ENCODE measurements at regions not wholly inside any gene's neighbourhood (a gene's known extent, or its start where the extent isn't known, plus 50 kb on each side); places are given as distances from the start of the nearest gene placed in this dataset.
A peak's percentile ranks its signal among the peaks of the same experiment; 100 is the strongest.

DNA sequence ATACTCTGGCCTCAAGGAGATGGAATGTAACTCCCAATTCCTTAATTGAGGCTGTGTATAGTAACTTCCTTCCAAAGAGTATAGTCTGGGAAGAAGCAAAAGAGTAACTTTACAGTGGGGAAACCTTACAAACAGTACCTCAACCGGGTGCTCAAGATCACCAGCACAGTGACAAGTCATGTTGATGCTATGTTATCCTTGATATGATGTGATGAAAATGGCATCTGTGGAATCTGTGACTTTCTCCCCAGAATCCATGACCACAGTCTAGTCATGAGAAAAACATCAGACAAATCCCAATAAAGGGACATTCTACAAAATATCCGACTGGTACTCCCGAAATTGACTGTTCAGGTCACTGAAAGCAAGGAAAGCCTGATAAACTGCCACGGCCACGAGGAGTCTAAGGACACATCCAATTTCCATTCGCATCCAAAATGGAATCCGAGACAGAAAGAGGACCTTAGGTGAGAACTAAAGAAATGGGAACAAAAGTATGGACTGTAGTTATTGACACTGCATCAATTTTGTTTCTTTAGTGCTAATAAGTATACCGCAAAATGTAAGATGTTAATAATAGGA, 97.3 kb upstream of the FRMD6 start:
- Histone ChIP-seq H3K4me2 (ENCODE audit: low read length) (peak overlapping the region; percentile 73), H3K4me3 (ENCODE audit: low read length) (peak overlapping the region; percentile 53), H3K4me1 (ENCODE audit: control insufficient read depth, insufficient read depth, low read length) (peaks cover 50% of the 10 kb centered on the region), H3K36me3 (ENCODE audit: insufficient read depth, low read length) (no peaks in the 10 kb centered on the region), H3K9ac (ENCODE audit: low read depth, low read length) (peak overlapping the region; percentile 84), H3K9me3 (replicated peaks; ENCODE audit: low read length) (no peaks in the 10 kb centered on the region), H3K27me3 (ENCODE audit: control insufficient read depth, insufficient read depth, low read length) (no peaks in the 10 kb centered on the region)

DNA sequence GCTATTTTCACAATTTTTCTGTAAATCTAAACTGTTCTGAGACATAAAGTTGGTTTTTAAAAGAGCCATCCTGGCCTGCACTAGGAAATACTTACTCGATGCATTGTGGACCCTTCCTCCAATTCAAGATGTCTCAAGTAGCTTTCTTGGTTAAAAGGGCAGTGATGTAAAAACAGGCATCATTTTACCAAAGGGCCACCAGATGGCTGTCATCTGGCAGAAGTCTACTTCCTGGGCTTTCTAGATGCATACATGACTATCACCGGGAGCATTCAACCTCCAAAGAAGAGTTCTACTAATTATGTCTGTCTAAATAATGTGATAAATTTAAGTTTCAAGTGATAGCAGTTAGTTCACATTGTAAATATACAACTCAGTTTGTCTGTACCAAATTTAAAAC, 96.8 kb upstream of the FRMD6 start:
- H3K9ac ChIP-seq (ENCODE audit: low read depth, low read length), result peak overlapping the region; percentile 84
- H3K4me1 ChIP-seq (ENCODE audit: control insufficient read depth, insufficient read depth, low read length), result peaks cover 50% of the 10 kb centered on the region
- H3K36me3 ChIP-seq (ENCODE audit: insufficient read depth, low read length), result no peaks in the 10 kb centered on the region
- no peaks in the 10 kb centered on the region for H3K27me3 ChIP-seq (ENCODE audit: control insufficient read depth, insufficient read depth, low read length)
- H3K4me3 ChIP-seq (ENCODE audit: low read length), result peak overlapping the region; percentile 53
- H3K4me2 ChIP-seq (ENCODE audit: low read length), result peak overlapping the region; percentile 73
- H3K9me3 ChIP-seq (replicated peaks; ENCODE audit: low read length), result no peaks in the 10 kb centered on the region

DNA sequence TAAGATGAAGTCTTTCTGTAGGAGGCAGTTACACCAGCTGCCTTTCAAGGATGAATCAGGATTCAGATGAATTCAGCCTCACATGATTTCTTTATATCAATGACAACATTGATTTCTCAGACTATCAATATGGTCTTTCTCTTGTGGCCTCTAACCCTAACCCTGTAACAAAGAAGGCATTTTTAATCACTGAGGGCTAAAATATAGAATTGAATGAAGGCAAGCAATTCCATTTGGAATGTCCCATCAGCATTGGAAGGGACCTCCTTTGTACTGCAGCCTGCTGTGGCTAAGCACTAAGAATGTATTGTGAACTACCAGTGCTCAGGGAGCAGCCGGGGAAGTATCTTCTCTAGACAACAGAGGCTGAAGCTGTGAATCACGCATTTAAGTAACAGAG, 90.6 kb upstream of the FRMD6 start:
- H3K4me1 ChIP-seq (ENCODE audit: control insufficient read depth, insufficient read depth, low read length), result peaks cover 7% of the 10 kb centered on the region
- H3K4me2 ChIP-seq (ENCODE audit: low read length), result no peak overlapping the region
- H3K27me3 ChIP-seq (ENCODE audit: control insufficient read depth, insufficient read depth, low read length), result no peaks in the 10 kb centered on the region
- no peak overlapping the region for H3K9ac ChIP-seq (ENCODE audit: low read depth, low read length)
- no peaks in the 10 kb centered on the region for H3K36me3 ChIP-seq (ENCODE audit: insufficient read depth, low read length)
- no peaks in the 10 kb centered on the region for H3K9me3 ChIP-seq (replicated peaks; ENCODE audit: low read length)
- no peak overlapping the region for H3K4me3 ChIP-seq (ENCODE audit: low read length)

DNA sequence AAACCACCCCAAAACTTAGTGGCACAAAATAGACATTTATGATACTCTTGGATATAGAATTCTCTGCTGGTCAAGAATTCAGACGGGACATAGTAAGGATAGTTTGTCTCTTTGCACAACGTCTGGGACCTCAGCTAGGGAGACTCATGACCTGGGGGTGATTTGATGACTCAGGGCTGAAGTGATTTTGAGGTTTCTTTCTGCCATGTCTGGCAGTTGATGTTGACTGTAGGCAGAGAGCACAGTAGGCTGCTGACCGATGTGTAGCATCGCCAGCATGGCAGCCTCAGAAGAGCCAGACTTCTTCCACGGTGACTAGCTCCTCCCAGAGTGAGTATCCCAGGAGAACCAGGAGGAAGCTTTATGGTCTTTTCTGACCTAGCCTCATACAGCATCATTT, 88.9 kb upstream of the FRMD6 start:
- Histone ChIP-seq H3K4me1 (ENCODE audit: control insufficient read depth, insufficient read depth, low read length) (peaks cover 6% of the 10 kb centered on the region), H3K4me3 (ENCODE audit: low read length) (no peak overlapping the region), H3K9ac (ENCODE audit: low read depth, low read length) (no peak overlapping the region), H3K9me3 (replicated peaks; ENCODE audit: low read length) (no peaks in the 10 kb centered on the region), H3K36me3 (ENCODE audit: insufficient read depth, low read length) (no peaks in the 10 kb centered on the region), H3K27me3 (ENCODE audit: control insufficient read depth, insufficient read depth, low read length) (no peaks in the 10 kb centered on the region), H3K4me2 (ENCODE audit: low read length) (no peak overlapping the region)

DNA sequence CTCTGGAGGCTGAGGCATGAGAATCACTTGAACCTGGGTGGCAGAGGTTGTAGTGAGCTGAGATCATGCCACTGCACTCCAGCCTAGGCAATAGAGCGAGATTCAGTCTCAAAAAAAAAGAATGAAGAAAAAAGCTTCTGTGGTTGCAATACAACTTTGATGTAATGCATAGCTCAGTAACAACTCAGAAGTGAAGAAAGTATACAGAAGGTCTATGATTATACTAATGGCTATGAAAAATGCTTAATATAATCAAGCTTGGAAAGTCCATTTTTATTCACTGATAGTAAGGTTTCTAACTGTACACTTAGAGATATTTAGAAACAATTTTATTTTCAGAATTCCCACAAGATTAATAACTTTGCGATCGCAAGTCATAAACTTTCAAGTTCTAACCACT, 88.2 kb upstream of the FRMD6 start:
- H3K9me3 ChIP-seq (replicated peaks; ENCODE audit: low read length), result no peaks in the 10 kb centered on the region
- no peak overlapping the region for H3K4me3 ChIP-seq (ENCODE audit: low read length)
- H3K36me3 ChIP-seq (ENCODE audit: insufficient read depth, low read length), result no peaks in the 10 kb centered on the region
- no peaks in the 10 kb centered on the region for H3K27me3 ChIP-seq (ENCODE audit: control insufficient read depth, insufficient read depth, low read length)
- H3K4me2 ChIP-seq (ENCODE audit: low read length), result no peak overlapping the region
- H3K9ac ChIP-seq (ENCODE audit: low read depth, low read length), result no peak overlapping the region
- peaks cover 6% of the 10 kb centered on the region for H3K4me1 ChIP-seq (ENCODE audit: control insufficient read depth, insufficient read depth, low read length)

DNA sequence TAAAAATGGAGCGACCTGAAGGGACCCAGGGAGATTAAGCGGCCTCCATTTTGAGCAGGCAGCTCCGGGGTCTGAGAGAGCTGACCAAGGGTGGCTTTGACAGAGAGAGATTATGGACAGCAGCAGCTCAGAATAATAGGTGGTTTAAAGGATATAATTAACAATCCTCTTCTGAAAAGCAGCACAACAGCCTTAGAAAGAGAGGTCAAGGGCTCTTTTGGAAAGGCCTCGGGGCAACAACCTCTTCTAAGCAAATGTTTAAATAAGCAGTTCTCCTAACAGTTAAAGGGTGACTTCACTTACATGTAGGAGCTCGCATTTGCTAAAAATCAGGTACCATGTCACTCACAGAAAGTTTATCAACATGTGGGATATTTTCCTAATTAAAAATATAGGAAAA, 87.2 kb upstream of the FRMD6 start:
- Histone ChIP-seq H3K27me3 (ENCODE audit: control insufficient read depth, insufficient read depth, low read length) (no peaks in the 10 kb centered on the region), H3K9ac (ENCODE audit: low read depth, low read length) (no peak overlapping the region), H3K4me3 (ENCODE audit: low read length) (no peak overlapping the region), H3K9me3 (replicated peaks; ENCODE audit: low read length) (no peaks in the 10 kb centered on the region), H3K4me2 (ENCODE audit: low read length) (no peak overlapping the region), H3K36me3 (ENCODE audit: insufficient read depth, low read length) (no peaks in the 10 kb centered on the region), H3K4me1 (ENCODE audit: control insufficient read depth, insufficient read depth, low read length) (peaks cover 6% of the 10 kb centered on the region)

DNA sequence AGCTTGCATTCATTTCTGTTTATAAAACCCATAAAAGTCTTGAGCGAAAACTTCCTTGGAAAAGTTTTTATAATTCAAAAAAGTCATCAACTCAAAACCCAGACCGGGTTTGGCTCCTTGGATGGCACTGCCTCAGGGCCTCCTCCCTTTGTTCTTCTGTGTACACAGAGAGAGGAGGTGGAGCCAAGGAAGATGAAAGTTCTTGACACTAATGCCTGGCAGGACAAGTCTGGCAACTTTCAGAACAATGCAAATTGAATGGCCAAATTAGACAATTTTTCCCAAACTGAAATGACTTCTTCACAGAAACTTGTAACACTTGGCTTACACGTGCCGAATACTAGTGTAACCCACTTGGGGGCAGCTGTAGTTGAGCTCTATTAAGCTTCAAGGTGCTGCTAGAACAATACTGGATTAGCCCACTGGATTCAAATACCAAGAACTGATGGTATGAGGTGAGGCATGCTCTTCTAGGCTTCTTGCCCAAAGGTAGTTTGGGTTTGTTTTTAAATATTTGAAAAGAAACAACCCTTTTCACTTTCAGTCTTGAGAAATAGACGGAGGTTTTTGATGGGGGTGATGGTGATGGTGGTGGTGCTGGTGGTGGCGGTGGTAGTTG, 86.6 kb upstream of the FRMD6 start:
- Histone ChIP-seq H3K4me1 (ENCODE audit: control insufficient read depth, insufficient read depth, low read length) (peaks cover 6% of the 10 kb centered on the region), H3K4me2 (ENCODE audit: low read length) (no peak overlapping the region), H3K36me3 (ENCODE audit: insufficient read depth, low read length) (no peaks in the 10 kb centered on the region), H3K27me3 (ENCODE audit: control insufficient read depth, insufficient read depth, low read length) (no peaks in the 10 kb centered on the region), H3K9ac (ENCODE audit: low read depth, low read length) (no peak overlapping the region), H3K9me3 (replicated peaks; ENCODE audit: low read length) (no peaks in the 10 kb centered on the region), H3K4me3 (ENCODE audit: low read length) (no peak overlapping the region)

DNA sequence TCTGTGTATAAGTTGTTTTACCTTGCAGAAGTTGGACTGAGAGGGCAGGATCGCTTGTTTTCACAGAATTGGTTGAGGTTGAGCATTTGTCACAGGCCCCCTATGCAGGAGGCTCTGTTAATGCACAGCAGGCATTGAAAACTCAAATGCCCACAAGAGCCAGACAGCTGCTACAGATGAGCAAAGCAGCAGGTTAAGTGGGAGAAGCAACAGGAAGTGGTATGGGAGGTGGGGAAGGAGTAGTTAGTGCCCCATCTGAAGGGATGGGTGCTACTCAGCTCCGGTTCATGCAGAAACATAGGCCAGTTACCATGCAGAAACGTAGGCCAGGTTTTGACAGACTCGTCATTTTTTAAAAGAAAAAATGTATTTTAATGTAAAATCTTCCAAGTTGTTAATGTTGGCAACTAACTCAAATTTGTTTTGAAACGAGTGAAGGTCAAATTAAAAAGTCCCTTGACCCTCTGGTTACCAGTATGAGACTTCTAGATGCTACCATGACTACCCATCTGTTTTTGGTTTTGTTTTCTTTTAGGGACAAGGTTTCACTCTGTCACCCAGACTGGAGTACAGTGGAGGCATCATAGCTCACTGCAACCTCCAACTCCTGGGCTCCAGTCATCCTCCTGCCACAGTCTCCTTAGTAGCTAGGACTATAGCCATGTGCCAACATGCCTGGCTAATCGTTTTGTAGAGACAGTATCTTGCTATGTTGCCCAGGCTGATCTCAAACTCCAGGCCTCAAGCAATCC, 84.7 kb upstream of the FRMD6 start:
- Histone ChIP-seq H3K9me3 (replicated peaks; ENCODE audit: low read length) (no peaks in the 10 kb centered on the region), H3K36me3 (ENCODE audit: insufficient read depth, low read length) (no peaks in the 10 kb centered on the region), H3K27me3 (ENCODE audit: control insufficient read depth, insufficient read depth, low read length) (no peaks in the 10 kb centered on the region), H3K4me1 (ENCODE audit: control insufficient read depth, insufficient read depth, low read length) (peaks cover 6% of the 10 kb centered on the region), H3K4me2 (ENCODE audit: low read length) (no peak overlapping the region), H3K4me3 (ENCODE audit: low read length) (no peak overlapping the region), H3K9ac (ENCODE audit: low read depth, low read length) (no peak overlapping the region)

DNA sequence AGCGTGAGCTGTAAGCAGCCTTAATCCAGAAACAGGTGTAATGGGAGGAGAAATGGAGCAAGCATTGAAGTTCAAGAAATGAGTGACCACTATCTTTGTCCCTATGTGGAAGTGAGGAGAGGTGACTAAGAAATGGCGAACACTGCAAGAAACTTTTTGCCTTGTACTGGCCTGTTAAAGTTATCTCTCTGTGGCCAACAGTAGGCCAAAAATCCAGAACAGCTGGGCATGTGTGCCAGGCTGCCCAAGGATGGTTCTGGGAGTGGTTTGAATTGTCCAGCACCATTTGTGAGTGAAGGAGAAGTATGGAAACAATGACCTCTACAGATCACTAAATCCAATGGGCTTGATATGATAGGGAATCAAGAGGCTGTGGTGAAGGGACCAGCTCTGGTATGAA, 83.3 kb upstream of the FRMD6 start:
- Histone ChIP-seq H3K4me2 (ENCODE audit: low read length) (no peak overlapping the region), H3K27me3 (ENCODE audit: control insufficient read depth, insufficient read depth, low read length) (no peaks in the 10 kb centered on the region), H3K9me3 (replicated peaks; ENCODE audit: low read length) (no peaks in the 10 kb centered on the region), H3K9ac (ENCODE audit: low read depth, low read length) (no peak overlapping the region), H3K36me3 (ENCODE audit: insufficient read depth, low read length) (no peaks in the 10 kb centered on the region), H3K4me1 (ENCODE audit: control insufficient read depth, insufficient read depth, low read length) (no peaks in the 10 kb centered on the region), H3K4me3 (ENCODE audit: low read length) (no peak overlapping the region)

DNA sequence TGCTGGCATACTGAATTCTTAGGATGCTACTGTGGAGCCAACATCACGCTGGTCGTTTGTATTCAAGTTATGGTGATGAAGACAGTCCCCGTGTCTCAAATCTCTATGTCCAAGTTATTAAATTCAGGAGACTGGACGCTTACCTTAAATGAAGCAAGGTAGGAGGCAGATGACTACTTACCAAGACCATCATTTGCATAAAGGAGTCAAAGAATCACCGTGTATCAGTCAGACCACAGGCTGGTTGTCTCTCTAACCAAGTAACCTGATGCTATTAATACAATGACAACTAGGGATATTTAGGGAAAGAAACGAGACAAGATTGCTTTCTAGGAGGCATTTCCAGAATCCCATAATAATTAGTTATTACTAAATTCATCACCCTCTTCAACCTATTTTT, 78.1 kb upstream of the FRMD6 start:
- Histone ChIP-seq H3K4me2 (ENCODE audit: low read length) (no peak overlapping the region), H3K4me1 (ENCODE audit: control insufficient read depth, insufficient read depth, low read length) (peaks cover 19% of the 10 kb centered on the region), H3K4me3 (ENCODE audit: low read length) (no peak overlapping the region), H3K36me3 (ENCODE audit: insufficient read depth, low read length) (no peaks in the 10 kb centered on the region), H3K27me3 (ENCODE audit: control insufficient read depth, insufficient read depth, low read length) (no peaks in the 10 kb centered on the region), H3K9me3 (replicated peaks; ENCODE audit: low read length) (no peaks in the 10 kb centered on the region), H3K9ac (ENCODE audit: low read depth, low read length) (no peak overlapping the region)

DNA sequence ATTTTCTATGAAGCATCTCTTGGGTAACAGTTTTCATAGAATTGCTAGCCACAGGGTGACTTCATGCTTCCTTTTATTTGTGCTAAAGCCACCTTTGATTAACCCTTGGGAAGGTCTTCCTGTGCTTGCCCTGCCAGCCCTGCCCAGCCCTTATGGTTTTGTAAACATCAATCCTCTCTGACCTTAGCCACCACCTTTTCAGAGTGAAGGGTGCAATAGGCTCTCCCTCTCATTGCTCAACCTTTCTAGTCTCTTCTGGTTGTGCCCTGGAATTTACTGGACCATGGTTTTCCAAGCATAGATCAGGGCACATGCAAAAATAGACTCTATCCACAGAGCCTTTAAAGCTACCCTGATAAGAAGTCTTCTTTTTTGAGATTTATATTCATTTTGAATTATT, 77.7 kb upstream of the FRMD6 start:
- Histone ChIP-seq H3K9ac (ENCODE audit: low read depth, low read length) (no peak overlapping the region), H3K4me2 (ENCODE audit: low read length) (no peak overlapping the region), H3K27me3 (ENCODE audit: control insufficient read depth, insufficient read depth, low read length) (no peaks in the 10 kb centered on the region), H3K4me1 (ENCODE audit: control insufficient read depth, insufficient read depth, low read length) (peaks cover 19% of the 10 kb centered on the region), H3K36me3 (ENCODE audit: insufficient read depth, low read length) (no peaks in the 10 kb centered on the region), H3K4me3 (ENCODE audit: low read length) (no peak overlapping the region), H3K9me3 (replicated peaks; ENCODE audit: low read length) (no peaks in the 10 kb centered on the region)
